HepG2 (cell line): ENCODE measurements at regions not wholly inside any gene's neighbourhood (a gene's known extent, or its start where the extent isn't known, plus 50 kb on each side); places are given as distances from the start of the nearest gene placed in this dataset.

Experiments
- EP300 ChIP-seq, 3 experiments: sonication (generic) in 1 of 3; formaldehyde crosslinking in 1 of 3; IDR thresholded peaks; 2 replicates each; pipeline versions ENCODE4 v1.5.1 to v1.6.1; 2011 to 2020; ENCODE audit warnings: low read depth in 2 of 3, low read length in 2 of 3, borderline replicate concordance in 1 of 3, improper control_type of control experiment in 1 of 3, mild to moderate bottlenecking in 1 of 3, missing genetic modification reagents in 1 of 3, moderate library complexity in 1 of 3
- PITX1 ChIP-seq: sonication (generic); formaldehyde crosslinking; IDR thresholded peaks from 2 replicates; pipeline ENCODE4 v1.5.1; 2020; ENCODE audit warnings: mild to moderate bottlenecking, missing genetic modification reagents
- POLR2AphosphoS5 ChIP-seq: IDR thresholded peaks from 2 replicates; pipeline ENCODE4 v1.6.1; 2012; ENCODE audit warnings: low read depth, low read length
- TAF1 ChIP-seq: sonication (generic); formaldehyde crosslinking; IDR thresholded peaks from 2 replicates; pipeline ENCODE4 v1.4.0; 2020; ENCODE audit warnings: missing genetic modification reagents
- TEAD2 ChIP-seq: sonication (generic); formaldehyde crosslinking; IDR thresholded peaks from 2 replicates; pipeline ENCODE4 v1.9.0; 2021; ENCODE audit warnings: missing genetic modification reagents
- XRCC5 ChIP-seq: fragments of 200-400 bp; formaldehyde crosslinking; optimal IDR thresholded peaks from 2 replicates; pipeline ENCODE3; 2017; ENCODE audit warnings: mild to moderate bottlenecking, low read length
- ZNF17 ChIP-seq: sonication (generic); formaldehyde crosslinking; IDR thresholded peaks from 2 replicates; pipeline ENCODE4 v1.5.0; 2020; ENCODE audit warnings: mild to moderate bottlenecking, missing genetic modification reagents
- ZNF451 ChIP-seq: sonication (generic); formaldehyde crosslinking; IDR thresholded peaks from 2 replicates; pipeline ENCODE4 v1.5.0; 2020; ENCODE audit warnings: mild to moderate bottlenecking, missing genetic modification reagents
- TF ChIP-seq, protein P1 (sequence below): IDR thresholded peaks from 2 replicates; pipeline ENCODE4 v1.6.1; 2016; ENCODE audit warnings: low read depth, borderline replicate concordance
- TF ChIP-seq, protein P2 (sequence below), 2 experiments: sonication (generic) in 1 of 2; formaldehyde crosslinking in 1 of 2; IDR thresholded peaks; 2 replicates each; pipeline versions ENCODE4 v1.6.1 to v1.9.0; 2014 to 2022; ENCODE audit warnings: antibody characterized with exemption in 1 of 2, borderline replicate concordance in 1 of 2, inconsistent platforms in 1 of 2, low read depth in 1 of 2, missing genetic modification reagents in 1 of 2
- TF ChIP-seq, protein P3 (sequence below): sonication (generic); formaldehyde crosslinking; IDR thresholded peaks from 2 replicates; pipeline ENCODE4 v1.4.0; 2020; ENCODE audit warnings: low read depth, missing genetic modification reagents
- TF ChIP-seq, protein P4 (sequence below): sonication (generic); formaldehyde crosslinking; IDR thresholded peaks from 2 replicates; pipeline ENCODE4 v1.5.1; 2020; ENCODE audit warnings: missing genetic modification reagents, mild to moderate bottlenecking, borderline replicate concordance
- TF ChIP-seq, protein P5 (sequence below), 2 experiments: sonication (generic) in 1 of 2; formaldehyde crosslinking in 1 of 2; IDR thresholded peaks; 2 replicates each; pipeline versions ENCODE4 v1.4.0 to v1.6.1; 2016 to 2020; ENCODE audit warnings: borderline replicate concordance in 1 of 2, low read depth in 1 of 2, mild to moderate bottlenecking in 1 of 2, missing genetic modification reagents in 1 of 2

- no peak for TF ChIP-seq TEAD2
- TF ChIP-seq, protein P1, sequence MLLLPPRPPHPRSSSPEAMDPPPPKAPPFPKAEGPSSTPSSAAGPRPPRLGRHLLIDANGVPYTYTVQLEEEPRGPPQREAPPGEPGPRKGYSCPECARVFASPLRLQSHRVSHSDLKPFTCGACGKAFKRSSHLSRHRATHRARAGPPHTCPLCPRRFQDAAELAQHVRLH (CRISPR knock-in tag): no peak
- TF ChIP-seq, protein P2, sequence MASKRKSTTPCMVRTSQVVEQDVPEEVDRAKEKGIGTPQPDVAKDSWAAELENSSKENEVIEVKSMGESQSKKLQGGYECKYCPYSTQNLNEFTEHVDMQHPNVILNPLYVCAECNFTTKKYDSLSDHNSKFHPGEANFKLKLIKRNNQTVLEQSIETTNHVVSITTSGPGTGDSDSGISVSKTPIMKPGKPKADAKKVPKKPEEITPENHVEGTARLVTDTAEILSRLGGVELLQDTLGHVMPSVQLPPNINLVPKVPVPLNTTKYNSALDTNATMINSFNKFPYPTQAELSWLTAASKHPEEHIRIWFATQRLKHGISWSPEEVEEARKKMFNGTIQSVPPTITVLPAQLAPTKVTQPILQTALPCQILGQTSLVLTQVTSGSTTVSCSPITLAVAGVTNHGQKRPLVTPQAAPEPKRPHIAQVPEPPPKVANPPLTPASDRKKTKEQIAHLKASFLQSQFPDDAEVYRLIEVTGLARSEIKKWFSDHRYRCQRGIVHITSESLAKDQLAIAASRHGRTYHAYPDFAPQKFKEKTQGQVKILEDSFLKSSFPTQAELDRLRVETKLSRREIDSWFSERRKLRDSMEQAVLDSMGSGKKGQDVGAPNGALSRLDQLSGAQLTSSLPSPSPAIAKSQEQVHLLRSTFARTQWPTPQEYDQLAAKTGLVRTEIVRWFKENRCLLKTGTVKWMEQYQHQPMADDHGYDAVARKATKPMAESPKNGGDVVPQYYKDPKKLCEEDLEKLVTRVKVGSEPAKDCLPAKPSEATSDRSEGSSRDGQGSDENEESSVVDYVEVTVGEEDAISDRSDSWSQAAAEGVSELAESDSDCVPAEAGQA (IDR thresholded peaks at IDR 0.05; ENCODE audit: low read depth): no peak
- TF ChIP-seq, protein P2 (CRISPR knock-in tag; IDR thresholded peaks at IDR 0.05; ENCODE audit: borderline replicate concordance): no peak
- TF ChIP-seq TAF1 (CRISPR knock-in tag): no peak
- no peak for TF ChIP-seq ZNF17 (CRISPR knock-in tag)
- TF ChIP-seq PITX1 (CRISPR knock-in tag): no peak
- TF ChIP-seq, protein P3, sequence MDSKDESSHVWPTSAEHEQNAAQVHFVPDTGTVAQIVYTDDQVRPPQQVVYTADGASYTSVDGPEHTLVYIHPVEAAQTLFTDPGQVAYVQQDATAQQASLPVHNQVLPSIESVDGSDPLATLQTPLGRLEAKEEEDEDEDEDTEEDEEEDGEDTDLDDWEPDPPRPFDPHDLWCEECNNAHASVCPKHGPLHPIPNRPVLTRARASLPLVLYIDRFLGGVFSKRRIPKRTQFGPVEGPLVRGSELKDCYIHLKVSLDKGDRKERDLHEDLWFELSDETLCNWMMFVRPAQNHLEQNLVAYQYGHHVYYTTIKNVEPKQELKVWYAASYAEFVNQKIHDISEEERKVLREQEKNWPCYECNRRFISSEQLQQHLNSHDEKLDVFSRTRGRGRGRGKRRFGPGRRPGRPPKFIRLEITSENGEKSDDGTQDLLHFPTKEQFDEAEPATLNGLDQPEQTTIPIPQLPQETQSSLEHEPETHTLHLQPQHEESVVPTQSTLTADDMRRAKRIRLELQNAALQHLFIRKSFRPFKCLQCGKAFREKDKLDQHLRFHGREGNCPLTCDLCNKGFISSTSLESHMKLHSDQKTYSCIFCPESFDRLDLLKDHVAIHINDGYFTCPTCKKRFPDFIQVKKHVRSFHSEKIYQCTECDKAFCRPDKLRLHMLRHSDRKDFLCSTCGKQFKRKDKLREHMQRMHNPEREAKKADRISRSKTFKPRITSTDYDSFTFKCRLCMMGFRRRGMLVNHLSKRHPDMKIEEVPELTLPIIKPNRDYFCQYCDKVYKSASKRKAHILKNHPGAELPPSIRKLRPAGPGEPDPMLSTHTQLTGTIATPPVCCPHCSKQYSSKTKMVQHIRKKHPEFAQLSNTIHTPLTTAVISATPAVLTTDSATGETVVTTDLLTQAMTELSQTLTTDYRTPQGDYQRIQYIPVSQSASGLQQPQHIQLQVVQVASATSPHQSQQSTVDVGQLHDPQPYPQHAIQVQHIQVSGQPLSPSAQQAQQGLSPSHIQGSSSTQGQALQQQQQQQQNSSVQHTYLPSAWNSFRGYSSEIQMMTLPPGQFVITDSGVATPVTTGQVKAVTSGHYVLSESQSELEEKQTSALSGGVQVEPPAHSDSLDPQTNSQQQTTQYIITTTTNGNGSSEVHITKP (CRISPR knock-in tag): no peak
- no peak for TF ChIP-seq XRCC5
- no peak for TF ChIP-seq POLR2AphosphoS5
- TF ChIP-seq EP300 (IDR thresholded peaks at IDR 0.05; ENCODE audit: low read depth in 2 of 2, low read length in 2 of 2): no peak
- no peak for TF ChIP-seq EP300 (CRISPR knock-in tag; IDR thresholded peaks at IDR 0.05; ENCODE audit: borderline replicate concordance)
- TF ChIP-seq, protein P4, sequence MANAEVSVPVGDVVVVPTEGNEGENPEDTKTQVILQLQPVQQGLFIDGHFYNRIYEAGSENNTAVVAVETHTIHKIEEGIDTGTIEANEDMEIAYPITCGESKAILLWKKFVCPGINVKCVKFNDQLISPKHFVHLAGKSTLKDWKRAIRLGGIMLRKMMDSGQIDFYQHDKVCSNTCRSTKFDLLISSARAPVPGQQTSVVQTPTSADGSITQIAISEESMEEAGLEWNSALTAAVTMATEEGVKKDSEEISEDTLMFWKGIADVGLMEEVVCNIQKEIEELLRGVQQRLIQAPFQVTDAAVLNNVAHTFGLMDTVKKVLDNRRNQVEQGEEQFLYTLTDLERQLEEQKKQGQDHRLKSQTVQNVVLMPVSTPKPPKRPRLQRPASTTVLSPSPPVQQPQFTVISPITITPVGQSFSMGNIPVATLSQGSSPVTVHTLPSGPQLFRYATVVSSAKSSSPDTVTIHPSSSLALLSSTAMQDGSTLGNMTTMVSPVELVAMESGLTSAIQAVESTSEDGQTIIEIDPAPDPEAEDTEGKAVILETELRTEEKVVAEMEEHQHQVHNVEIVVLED (CRISPR knock-in tag): no peak
- no peak for TF ChIP-seq ZNF451 (CRISPR knock-in tag)
- TF ChIP-seq, protein P5, sequence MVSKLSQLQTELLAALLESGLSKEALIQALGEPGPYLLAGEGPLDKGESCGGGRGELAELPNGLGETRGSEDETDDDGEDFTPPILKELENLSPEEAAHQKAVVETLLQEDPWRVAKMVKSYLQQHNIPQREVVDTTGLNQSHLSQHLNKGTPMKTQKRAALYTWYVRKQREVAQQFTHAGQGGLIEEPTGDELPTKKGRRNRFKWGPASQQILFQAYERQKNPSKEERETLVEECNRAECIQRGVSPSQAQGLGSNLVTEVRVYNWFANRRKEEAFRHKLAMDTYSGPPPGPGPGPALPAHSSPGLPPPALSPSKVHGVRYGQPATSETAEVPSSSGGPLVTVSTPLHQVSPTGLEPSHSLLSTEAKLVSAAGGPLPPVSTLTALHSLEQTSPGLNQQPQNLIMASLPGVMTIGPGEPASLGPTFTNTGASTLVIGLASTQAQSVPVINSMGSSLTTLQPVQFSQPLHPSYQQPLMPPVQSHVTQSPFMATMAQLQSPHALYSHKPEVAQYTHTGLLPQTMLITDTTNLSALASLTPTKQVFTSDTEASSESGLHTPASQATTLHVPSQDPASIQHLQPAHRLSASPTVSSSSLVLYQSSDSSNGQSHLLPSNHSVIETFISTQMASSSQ (IDR thresholded peaks at IDR 0.05; ENCODE audit: low read depth): no peak
- TF ChIP-seq, protein P5 (CRISPR knock-in tag; IDR thresholded peaks at IDR 0.05; ENCODE audit: borderline replicate concordance): no peak
These were observed 349.0 kb downstream of the ZWINT start for GRCh38 chr10:56012101-56012500.
